H1 (cell line): ENCODE measurements at regions not wholly inside any gene's neighbourhood (a gene's known extent, or its start where the extent isn't known, plus 50 kb on each side); places are given as distances from the start of the nearest gene placed in this dataset.

ENCODE experiments used
- CTCF ChIA-PET: fragments of 300-600 bp; sonication (Branson Sonifier 250); formaldehyde crosslinking; loops from one replicate; lab custom pipeline; 2021; ENCODE audit not compliant: partially characterized antibody; lab: Charles Lee
- POLR2A ChIA-PET: fragments of 300-600 bp; sonication (Branson Sonifier 250); formaldehyde crosslinking; loops from one replicate; lab custom pipeline; 2021; ENCODE audit warnings: inconsistent platforms; ENCODE audit not compliant: partially characterized antibody; lab: Charles Lee
- DNase-seq, 2 experiments: peaks; one replicate each; pipeline versions ENCODE4 v3.0.0 to v3.0.0-alpha.2; 2010 to 2022; ENCODE audit warnings: low spot score in 2 of 2, low read depth in 1 of 2, mixed read lengths in 1 of 2
- FAIRE-seq: peaks from 2 replicates; lab custom pipeline; 2011; peaks lifted over from hg19 to GRCh38; lab: Jason Lieb, UNC
- H2AFZ ChIP-seq: 2 replicates; pipeline ENCODE4 v1.8.1; 2012; ENCODE audit warnings: low read length, inconsistent platforms
- H2AK5ac ChIP-seq: 2 replicates; pipeline ENCODE4 v1.6.1; 2013; ENCODE audit warnings: low read depth, low read length
- H2BK120ac ChIP-seq: replicated peaks from 2 replicates; pipeline ENCODE3; 2013; ENCODE audit warnings: low read depth, low read length, inconsistent platforms
- H2BK12ac ChIP-seq: 2 replicates; pipeline ENCODE4 v1.6.1; 2013; ENCODE audit warnings: low read depth, low read length
- H2BK15ac ChIP-seq: 2 replicates; pipeline ENCODE4 v1.6.1; 2013; ENCODE audit warnings: low read length
- H2BK20ac ChIP-seq: 2 replicates; pipeline ENCODE4 v1.6.1; 2013; ENCODE audit warnings: low read length
- H2BK5ac ChIP-seq: 2 replicates; pipeline ENCODE4 v1.6.1; 2013; ENCODE audit warnings: low read depth, low read length
- H3K14ac ChIP-seq: 2 replicates; pipeline ENCODE4 v1.6.1; 2013; ENCODE audit warnings: inconsistent platforms; ENCODE audit not compliant: insufficient read length
- H3K18ac ChIP-seq: 2 replicates; pipeline ENCODE4 v1.6.1; 2013; ENCODE audit warnings: low read length; ENCODE audit errors: extremely low read depth
- H3K23ac ChIP-seq: 2 replicates; pipeline ENCODE4 v1.6.1; 2013; ENCODE audit warnings: inconsistent platforms; ENCODE audit not compliant: insufficient read length
- H3K23me2 ChIP-seq: 2 replicates; pipeline ENCODE4 v1.6.1; 2013; ENCODE audit warnings: low read depth, low read length
- H3K27ac ChIP-seq: 2 replicates; pipeline ENCODE4 v1.6.1; 2011; ENCODE audit warnings: low read depth, low read length, inconsistent platforms
- H3K27me3 ChIP-seq, 4 experiments: replicated peaks in 1 of 4; 1 replicate in 1 of 4; 2 replicates in 3 of 4; pipeline versions ENCODE4 v1.6.1 to v1.8.1; 2011 to 2013; ENCODE audit warnings: low read length in 3 of 4, mild to moderate bottlenecking in 3 of 4, inconsistent platforms in 2 of 4, mixed read lengths in 2 of 4, moderate library complexity in 1 of 4; ENCODE audit not compliant: control insufficient read depth in 3 of 4, insufficient read depth in 3 of 4; ENCODE audit errors: extremely low read depth in 1 of 4
- H3K36me3 ChIP-seq, 4 experiments: 2 replicates each; pipeline versions ENCODE4 v1.6.1 to v1.8.1; 2011 to 2013; ENCODE audit warnings: mild to moderate bottlenecking in 4 of 4, low read length in 3 of 4, moderate library complexity in 2 of 4, control low read depth in 1 of 4, inconsistent platforms in 1 of 4; ENCODE audit not compliant: insufficient read depth in 4 of 4, control insufficient read depth in 2 of 4
- H3K4ac ChIP-seq: replicated peaks from 2 replicates; pipeline ENCODE3; 2013; ENCODE audit warnings: low read length, low read depth, mixed read lengths, inconsistent platforms; ENCODE audit not compliant: insufficient read length
- H3K4me1 ChIP-seq, 4 experiments: replicated peaks in 1 of 4; 1 replicate in 1 of 4; 2 replicates in 3 of 4; pipeline versions ENCODE4 v1.6.1 to v1.8.1; 2011 to 2013; ENCODE audit warnings: low read length in 3 of 4, inconsistent platforms in 2 of 4, mixed read lengths in 1 of 4; ENCODE audit not compliant: insufficient read depth in 4 of 4, control insufficient read depth in 3 of 4
- H3K4me2 ChIP-seq, 2 experiments: 2 replicates each; pipeline versions ENCODE4 v1.6.1 to v1.8.1; 2011 to 2013; ENCODE audit warnings: low read depth in 2 of 2, low read length in 2 of 2, control low read depth in 1 of 2, inconsistent platforms in 1 of 2, mild to moderate bottlenecking in 1 of 2; ENCODE audit not compliant: insufficient read depth in 1 of 2
- H3K4me3 ChIP-seq, 4 experiments: fragments of 200-600, 300-600 bp in 1 of 4; sonication (generic), shearing (Covaris generic), sonication (Bioruptor Twin) in 1 of 4; 2 replicates each; pipeline versions ENCODE4 v1.5.1 to v1.8.1; 2011 to 2016; ENCODE audit warnings: low read length in 4 of 4, low read depth in 3 of 4, control low read depth in 2 of 4, inconsistent platforms in 2 of 4, mild to moderate bottlenecking in 2 of 4, mixed read lengths in 1 of 4, moderate library complexity in 1 of 4; ENCODE audit not compliant: insufficient read depth in 2 of 4; ENCODE audit errors: extremely low read depth in 1 of 4
- H3K56ac ChIP-seq: replicated peaks from 2 replicates; pipeline ENCODE3; 2013; ENCODE audit warnings: low read depth, mild to moderate bottlenecking, mixed read lengths, low read length, inconsistent platforms; ENCODE audit not compliant: insufficient read length
- H3K79me1 ChIP-seq: 2 replicates; pipeline ENCODE4 v1.6.1; 2013; ENCODE audit warnings: low read depth, low read length, control low read depth
- H3K79me2 ChIP-seq, 2 experiments: 2 replicates each; pipeline versions ENCODE4 v1.6.1 to v1.8.1; 2012 to 2013; ENCODE audit warnings: low read length in 2 of 2, mild to moderate bottlenecking in 2 of 2, inconsistent platforms in 1 of 2; ENCODE audit not compliant: insufficient read depth in 2 of 2, control insufficient read depth in 1 of 2
- H3K9ac ChIP-seq, 4 experiments: replicated peaks in 1 of 4; 1 replicate in 1 of 4; 2 replicates in 3 of 4; pipeline versions ENCODE4 v1.6.1 to v1.8.1; 2011 to 2013; ENCODE audit warnings: low read depth in 3 of 4, low read length in 3 of 4, control low read depth in 2 of 4, mild to moderate bottlenecking in 2 of 4, moderate library complexity in 2 of 4, inconsistent platforms in 1 of 4; ENCODE audit errors: extremely low read depth in 1 of 4
- H3K9me3 ChIP-seq, 2 experiments: 2 replicates each; pipeline versions ENCODE4 v1.6.1 to v1.8.1; 2012 to 2013; ENCODE audit warnings: mild to moderate bottlenecking in 2 of 2, moderate library complexity in 2 of 2, control low read depth in 1 of 2, inconsistent platforms in 1 of 2, low read depth in 1 of 2, low read length in 1 of 2, mixed read lengths in 1 of 2; ENCODE audit not compliant: insufficient read depth in 2 of 2
- H4K20me1 ChIP-seq, 2 experiments: replicated peaks in 1 of 2; 2 replicates each; pipeline versions ENCODE3 to v1.8.1; 2011 to 2013; ENCODE audit warnings: inconsistent platforms in 2 of 2, low read length in 2 of 2, mild to moderate bottlenecking in 1 of 2; ENCODE audit not compliant: insufficient read depth in 2 of 2, control insufficient read depth in 1 of 2
- H4K5ac ChIP-seq: 2 replicates; pipeline ENCODE4 v1.6.1; 2013; ENCODE audit warnings: low read length, low read depth, mixed read lengths, inconsistent platforms; ENCODE audit not compliant: insufficient read length
- H4K8ac ChIP-seq: 2 replicates; pipeline ENCODE4 v1.8.0; 2013; ENCODE audit warnings: mild to moderate bottlenecking, moderate library complexity, low read length, inconsistent platforms; ENCODE audit not compliant: insufficient read depth; ENCODE audit errors: extremely low read depth
- H4K91ac ChIP-seq: replicated peaks from 2 replicates; pipeline ENCODE3; 2013; ENCODE audit warnings: low read length, mixed read lengths, inconsistent platforms; ENCODE audit not compliant: insufficient read length
- CBX5 ChIP-seq: fragments of 300-800, 300-1000 bp; sonication (generic); IDR thresholded peaks from 2 replicates; pipeline ENCODE4 v1.7.1; 2016; ENCODE audit warnings: antibody characterized with exemption, low read length, low read depth
- EP300 ChIP-seq, 2 experiments: IDR thresholded peaks; 1 replicate in 1 of 2; 2 replicates in 1 of 2; pipeline ENCODE4 v1.6.1; 2011 to 2012; ENCODE audit warnings: low read depth in 2 of 2, low read length in 2 of 2, mild to moderate bottlenecking in 2 of 2, borderline replicate concordance in 1 of 2, inconsistent platforms in 1 of 2, moderate library complexity in 1 of 2
- GTF2F1 ChIP-seq: IDR thresholded peaks from 2 replicates; pipeline ENCODE4 v1.6.1; 2012; ENCODE audit warnings: low read depth, low read length, improper control_type of control experiment, borderline replicate concordance
- JUND ChIP-seq: IDR thresholded peaks from 2 replicates; pipeline ENCODE4 v1.6.1; 2011; ENCODE audit warnings: mild to moderate bottlenecking, improper control_type of control experiment, low read length
- KDM1A ChIP-seq: fragments of 200-600, 300-600 bp; sonication (generic); IDR thresholded peaks from 2 replicates; pipeline ENCODE4 v1.7.1; 2016; ENCODE audit warnings: mild to moderate bottlenecking, low read length, borderline replicate concordance
- KDM5A ChIP-seq: fragments of 200-600 bp; IDR thresholded peaks from 2 replicates; pipeline ENCODE4 v1.7.1; 2012; ENCODE audit warnings: mild to moderate bottlenecking, low read length, inconsistent platforms, mixed read lengths
- RAD21 ChIP-seq, 2 experiments: IDR thresholded peaks in 1 of 2; conservative IDR thresholded peaks in 1 of 2; 2 replicates each; pipeline ENCODE4 v1.6.1; 2011; ENCODE audit warnings: low read depth in 2 of 2, low read length in 2 of 2, improper control_type of control experiment in 1 of 2, inconsistent platforms in 1 of 2, mild to moderate bottlenecking in 1 of 2, moderate library complexity in 1 of 2
- SIRT6 ChIP-seq: IDR thresholded peaks from one replicate; pipeline ENCODE4 v1.7.1; 2012; ENCODE audit warnings: low read length, inconsistent platforms
- TCF12 ChIP-seq: IDR thresholded peaks from 2 replicates; pipeline ENCODE4 v1.6.1; 2011; ENCODE audit warnings: low read depth, mild to moderate bottlenecking, low read length
- ZNF274 ChIP-seq: IDR thresholded peaks from 2 replicates; pipeline ENCODE4 v1.7.0; 2012; ENCODE audit warnings: low read length, borderline replicate concordance; ENCODE audit errors: extremely low read depth
- WGBS, 2 experiments: shearing (Covaris generic) in 1 of 2; methylation state at CpG; one replicate each; pipeline versions ENCODE4 v1.1.6 to v1.1.7; 2013 to 2015; ENCODE audit warnings: low lambda C conversion rate in 2 of 2, mixed read lengths in 2 of 2, inconsistent platforms in 1 of 2, low coverage in 1 of 2, missing lambda C conversion rate in 1 of 2; ENCODE audit not compliant: insufficient replicate concordance in 2 of 2, insufficient coverage in 1 of 2, insufficient read length in 1 of 2; ENCODE audit errors: extremely low coverage in 1 of 2, missing lambda C conversion rate in 1 of 2; 5-methylcytosine and 5-hydroxymethylcytosine counted together
- TF ChIP-seq, protein P1 (sequence below): IDR thresholded peaks from 2 replicates; pipeline ENCODE4 v1.6.1; 2011; ENCODE audit warnings: low read length, improper control_type of control experiment

DNA sequence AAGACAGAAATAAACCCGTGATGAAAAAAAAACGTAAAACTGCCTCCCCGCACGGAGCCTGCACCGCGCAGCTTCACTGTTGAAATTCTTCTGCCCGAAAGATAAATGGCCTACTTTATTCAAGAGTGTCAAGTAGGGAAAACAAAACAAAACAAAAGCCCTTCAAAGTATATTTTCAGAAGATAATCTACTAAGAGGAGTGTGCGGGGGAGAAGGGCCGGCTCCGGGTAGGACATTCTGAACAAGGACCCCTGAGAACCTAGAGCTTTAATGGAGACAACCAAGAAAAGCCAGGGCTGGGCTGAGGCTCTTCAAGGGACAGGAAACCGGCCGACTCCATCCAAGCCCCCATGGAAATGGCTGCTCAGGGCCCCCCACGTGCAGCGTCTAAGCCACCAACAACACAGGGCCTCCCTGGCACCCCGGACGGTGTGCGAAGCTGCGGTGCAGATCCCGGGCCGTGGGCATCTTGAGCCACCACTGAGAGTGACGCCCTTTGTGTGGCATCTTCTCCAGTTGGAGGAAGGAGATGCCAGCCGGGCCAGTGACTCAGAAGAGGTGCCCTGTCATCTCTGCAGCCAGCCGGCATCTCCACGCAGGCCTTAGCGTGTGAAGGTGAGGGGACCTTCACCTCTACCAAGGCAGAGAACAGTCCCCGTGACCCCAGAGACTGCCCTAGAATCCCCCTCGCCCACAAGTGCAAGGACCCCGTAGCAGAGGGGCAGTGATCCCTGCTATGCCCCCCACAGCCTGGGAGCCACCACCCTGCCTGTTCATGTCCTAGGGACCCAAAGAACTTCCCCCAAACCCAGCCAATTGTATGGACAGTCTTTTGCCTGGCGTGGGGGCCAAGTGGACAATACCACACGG, 250.8 kb downstream of the C16orf95 start:
- Histone ChIP-seq H3K23me2 (no peaks in the 10 kb centered on the region), H3K4me2 (no peak overlapping the region), H4K8ac (no peak overlapping the region), H3K23ac (no peak overlapping the region), H2AFZ (no peak overlapping the region), H2BK120ac (no peak overlapping the region), H3K4me1 (peaks cover 0 to 2% (median 0%) of the 10 kb centered on the region in 4 experiments; a peak in 2 of 7 replicates), H3K9me3 (no peaks in the 10 kb centered on the region), H3K4ac (no peak overlapping the region), H3K9ac (no peak overlapping the region), H2AK5ac (no peak overlapping the region), H3K36me3 (no peaks in the 10 kb centered on the region), H4K91ac (no peak overlapping the region), H2BK5ac (no peak overlapping the region), H4K20me1 (no peaks in the 10 kb centered on the region), H3K79me2 (no peaks in the 10 kb centered on the region), H3K27ac (no peak overlapping the region), H2BK12ac (no peak overlapping the region), H3K14ac (no peak overlapping the region), H3K27me3 (no peaks in the 10 kb centered on the region), H3K4me3 (no peak overlapping the region), H3K56ac (no peak overlapping the region), H4K5ac (no peak overlapping the region), H3K18ac (no peak overlapping the region; the same call in 1 of the 2 replicates), H3K79me1 (no peaks in the 10 kb centered on the region), H2BK15ac (no peak overlapping the region; the same call in 1 of the 2 replicates), H2BK20ac (no peak overlapping the region; the same call in 1 of the 2 replicates)
- POLR2A ChIA-PET, result no interaction called here
- FAIRE-seq (no peak), DNase-seq (no peak)
- CTCF ChIA-PET, result interaction anchor here (0.8 to 3.6 kb wide), 6 partner anchors 10 to 502 kb away, joined by 3 to 18 read pairs (median 4); no protein-coding TSS in a partner anchor
- WGBS, 2 experiments, result 91% methylated on average over 30 of the region's 30 CpGs; no CpG with 5 or more reads in 1 of the 2 experiments
- TF ChIP-seq CBX5 (no peak), SIRT6 (no peak), JUND (no peak), ZNF274 (no peak), KDM5A (no peak), TCF12 (no peak), GTF2F1 (no peak), RAD21 (IDR thresholded peaks at IDR 0.05 in 1 of 2, conservative IDR thresholded peaks at IDR 0.05 in 1 of 2; ENCODE audit: low read depth in 2 of 2, low read length in 2 of 2) (no peak), KDM1A (no peak), EP300 (IDR thresholded peaks at IDR 0.05; ENCODE audit: borderline replicate concordance in 1 of 2, low read depth in 2 of 2, low read length in 2 of 2) (no peak)
- TF ChIP-seq, protein P1, sequence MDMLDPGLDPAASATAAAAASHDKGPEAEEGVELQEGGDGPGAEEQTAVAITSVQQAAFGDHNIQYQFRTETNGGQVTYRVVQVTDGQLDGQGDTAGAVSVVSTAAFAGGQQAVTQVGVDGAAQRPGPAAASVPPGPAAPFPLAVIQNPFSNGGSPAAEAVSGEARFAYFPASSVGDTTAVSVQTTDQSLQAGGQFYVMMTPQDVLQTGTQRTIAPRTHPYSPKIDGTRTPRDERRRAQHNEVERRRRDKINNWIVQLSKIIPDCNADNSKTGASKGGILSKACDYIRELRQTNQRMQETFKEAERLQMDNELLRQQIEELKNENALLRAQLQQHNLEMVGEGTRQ, result no peak
